H1 (cell line): ENCODE measurements at regions not wholly inside any gene's neighbourhood (a gene's known extent, or its start where the extent isn't known, plus 50 kb on each side); places are given as distances from the start of the nearest gene placed in this dataset.

ENCODE experiments used
- ATF3 ChIP-seq: IDR thresholded peaks from 2 replicates; pipeline ENCODE4 v1.6.1; 2011; ENCODE audit warnings: low read depth, mild to moderate bottlenecking, low read length; ENCODE audit not compliant: insufficient read depth
- NANOG ChIP-seq: IDR thresholded peaks from 2 replicates; pipeline ENCODE4 v1.6.1; 2011; ENCODE audit warnings: low read length, low read depth, mild to moderate bottlenecking, inconsistent platforms; ENCODE audit not compliant: insufficient read depth, poor library complexity, severe bottlenecking
- RAD21 ChIP-seq, 2 experiments: IDR thresholded peaks in 1 of 2; conservative IDR thresholded peaks in 1 of 2; 2 replicates each; pipeline ENCODE4 v1.6.1; 2011; ENCODE audit warnings: low read depth in 2 of 2, low read length in 2 of 2, improper control_type of control experiment in 1 of 2, inconsistent platforms in 1 of 2, mild to moderate bottlenecking in 1 of 2, moderate library complexity in 1 of 2

DNA sequence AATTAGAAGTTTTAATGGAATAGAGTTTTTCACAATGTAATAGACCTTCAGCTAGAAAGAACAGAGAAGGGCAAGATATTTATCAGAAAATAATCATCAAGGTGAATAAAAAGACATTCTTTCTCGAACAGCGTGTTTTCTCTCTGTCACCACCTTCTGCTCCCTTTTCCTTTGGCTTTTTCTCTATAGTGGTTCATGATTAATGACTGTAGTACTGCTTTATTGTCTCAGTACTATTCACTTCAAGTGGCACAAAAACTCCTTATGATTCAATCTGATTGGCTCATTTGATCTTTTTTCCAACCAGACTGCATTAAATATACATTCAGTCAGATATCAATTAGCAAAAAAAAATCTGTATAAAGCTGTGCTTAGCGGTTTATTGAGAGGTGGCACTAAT is 516.0 kb downstream of the OTOL1 start (continued):
- TF ChIP-seq RAD21 (IDR thresholded peaks at IDR 0.05 in 1 of 2, conservative IDR thresholded peaks at IDR 0.05 in 1 of 2; ENCODE audit: low read depth in 2 of 2, low read length in 2 of 2) (no peak), NANOG (no peak), ATF3 (no peak)
